Right ventricle myocardium inferior (tissue), 1 donor: ENCODE measurements at regions not wholly inside any gene's neighbourhood (a gene's known extent, or its start where the extent isn't known, plus 50 kb on each side); places are given as distances from the start of the nearest gene placed in this dataset.
"Not testable (repeated sequence)": the region's sequence is repeated elsewhere in the genome, so short reads cannot be mapped to it uniquely, and the experiment has no call there.

ENCODE experiments used
- ATAC-seq: fragments of 200-7000 bp; cut with Tn5 transposase; one replicate; pipeline ENCODE4 v1.9.1; 2020; ENCODE audit warnings: mild to moderate bottlenecking, moderate library complexity
- DNase-seq: peaks from one replicate; pipeline ENCODE4 v3.0.0; 2021; ENCODE audit errors: missing footprints
- intact Hi-C: fragments of 100-400 bp; cut with DNase I; formaldehyde crosslinking; loops from one replicate; pipeline ENCODE4 v1.11.0; 2022
- donor health status: DM: no; HTN: yes; CAD: no; lungs with severe emphysema.

- intact Hi-C loops, ATAC-seq, DNase-seq: not testable (repeated sequence)
These were observed 67.9 kb upstream of the NPAS2 start for GRCh38 chr2:100751871-100752625.

- no peak for DNase-seq
- intact Hi-C loops = loop anchor here (1.0 kb wide), 1 partner anchor 61 kb away; no protein-coding TSS in a partner anchor
- ATAC-seq = peak; percentile 81
These were observed 67.2 kb upstream of the NPAS2 start for GRCh38 chr2:100752628-100753333.

- intact Hi-C loops = loop anchor here (1.0 kb wide), 1 partner anchor 60 kb away; no protein-coding TSS in a partner anchor
- DNase-seq = no peak
- no peak for ATAC-seq
These were observed 66.5 kb upstream of the NPAS2 start for GRCh38 chr2:100753444-100753843.

GRCh38 chr2:100753881-100754280 is 66.1 kb upstream of the NPAS2 start:
- ATAC-seq (no peak), DNase-seq (no peak)
- intact Hi-C loops = loop anchor here (1.0 kb wide), 1 partner anchor 59 kb away; no protein-coding TSS in a partner anchor

GRCh38 chr2:100754951-100755350 is 65.0 kb upstream of the NPAS2 start:
- ATAC-seq (peak; percentile 75), DNase-seq (no peak)
- intact Hi-C loops = no loop called here

- ATAC-seq (no peak), DNase-seq (no peak)
- intact Hi-C loops = no loop called here
These were observed 64.5 kb upstream of the NPAS2 start for GRCh38 chr2:100755441-100755840.

GRCh38 chr2:100756704-100757103 is 63.2 kb upstream of the NPAS2 start:
- ATAC-seq (no peak), DNase-seq (no peak)
- intact Hi-C loops = no loop called here

- ATAC-seq (peak; percentile 29), DNase-seq (no peak)
- intact Hi-C loops = no loop called here
These were observed 62.1 kb upstream of the NPAS2 start for GRCh38 chr2:100757621-100758394.

GRCh38 chr2:100759901-100760300 is 60.0 kb upstream of the NPAS2 start:
- intact Hi-C loops = no loop called here
- ATAC-seq = no peak
- no peak for DNase-seq

GRCh38 chr2:100761365-100761764 is 58.6 kb upstream of the NPAS2 start:
- no peak for ATAC-seq
- intact Hi-C loops = no loop called here

GRCh38 chr2:100764430-100764829 is 55.5 kb upstream of the NPAS2 start:
- ATAC-seq (no peak), DNase-seq (no peak)
- intact Hi-C loops = no loop called here

More at GRCh38 chr2:100761365-100761764, 58.6 kb upstream of the NPAS2 start:
- no peak for DNase-seq

GRCh38 chr2:100765481-100765880 is 54.5 kb upstream of the NPAS2 start:
- DNase-seq = no peak
- intact Hi-C loops = no loop called here
- peak; percentile 63 for ATAC-seq

- DNase-seq (no peak), ATAC-seq (no peak)
- intact Hi-C loops = no loop called here
These were observed 53.7 kb upstream of the NPAS2 start for GRCh38 chr2:100766256-100766655.

GRCh38 chr2:100766806-100767205 is 53.1 kb upstream of the NPAS2 start:
- intact Hi-C loops = no loop called here
- ATAC-seq (no peak), DNase-seq (no peak)

- intact Hi-C loops = no loop called here
- DNase-seq = no peak
- no peak for ATAC-seq
These were observed 52.7 kb upstream of the NPAS2 start for GRCh38 chr2:100767224-100767653.

GRCh38 chr2:100767810-100768806 is 51.8 kb upstream of the NPAS2 start:
- ATAC-seq = no peak
- intact Hi-C loops = no loop called here
- DNase-seq = no peak
